SH-SY5Y (cell line): ENCODE measurements at regions not wholly inside any gene's neighbourhood (a gene's known extent, or its start where the extent isn't known, plus 50 kb on each side); places are given as distances from the start of the nearest gene placed in this dataset.

Source experiments
- GATA2 ChIP-seq: IDR thresholded peaks from 2 replicates; pipeline ENCODE4 v1.6.1; 2011; ENCODE audit warnings: mild to moderate bottlenecking, low read depth, low read length
- GATA3 ChIP-seq: IDR thresholded peaks from 2 replicates; pipeline ENCODE4 v1.6.1; 2011; ENCODE audit warnings: low read depth, mild to moderate bottlenecking, low read length, moderate library complexity

GRCh38 chr11:70669871-70670675 is 271.7 kb downstream of the CTTN start:
- no peak for TF ChIP-seq GATA3
- TF ChIP-seq GATA2 = no peak

GRCh38 chr11:70670676-70671034 is 272.3 kb downstream of the CTTN start:
- TF ChIP-seq GATA3 (no peak), GATA2 (no peak)

- TF ChIP-seq GATA2 = no peak
- TF ChIP-seq GATA3 = no peak
Observed at GRCh38 chr11:70671083-70671482, 272.8 kb downstream of the CTTN start.

GRCh38 chr11:70671611-70672010 is 273.3 kb downstream of the CTTN start:
- TF ChIP-seq GATA2 (no peak), GATA3 (no peak)

GRCh38 chr11:70672991-70673653 is 274.8 kb downstream of the CTTN start:
- TF ChIP-seq GATA3 = no peak
- TF ChIP-seq GATA2 = no peak

- no peak for TF ChIP-seq GATA3
- no peak for TF ChIP-seq GATA2
Observed at GRCh38 chr11:70674605-70675004, 276.3 kb downstream of the CTTN start.

GRCh38 chr11:70675697-70676374 is 277.5 kb downstream of the CTTN start:
- TF ChIP-seq GATA3 = no peak
- no peak for TF ChIP-seq GATA2

GRCh38 chr11:70677232-70677916 is 279.0 kb downstream of the CTTN start:
- TF ChIP-seq GATA3 (no peak), GATA2 (no peak)

GRCh38 chr11:70678931-70679900 is 280.9 kb downstream of the CTTN start:
- TF ChIP-seq GATA2 (no peak), GATA3 (no peak)

GRCh38 chr11:70680781-70681281 is 282.5 kb downstream of the CTTN start:
- TF ChIP-seq GATA2 (no peak), GATA3 (no peak)

GRCh38 chr11:70682056-70682455 is 283.7 kb downstream of the CTTN start:
- no peak for TF ChIP-seq GATA2
- no peak for TF ChIP-seq GATA3

GRCh38 chr11:70682760-70683159 is 284.4 kb downstream of the CTTN start:
- TF ChIP-seq GATA3 = no peak

- TF ChIP-seq GATA3 (no peak), GATA2 (no peak)
Observed at GRCh38 chr11:70687716-70688115, 289.4 kb downstream of the CTTN start.
